NAMALWA (cell line): ENCODE measurements at regions not wholly inside any gene's neighbourhood (a gene's known extent, or its start where the extent isn't known, plus 50 kb on each side); places are given as distances from the start of the nearest gene placed in this dataset.

Source experiments
- DNase-seq: peaks from one replicate; pipeline ENCODE4 v3.0.0-alpha.2; 2015; ENCODE audit warnings: low spot score

GRCh38 chr11:71075871-71076420 is 176.4 kb downstream of the SHANK2 start:
- DNase-seq, result no peak

GRCh38 chr11:71075116-71075720 is 177.2 kb downstream of the SHANK2 start:
- no peak for DNase-seq

- DNase-seq, result no peak
These were observed 180.5 kb downstream of the SHANK2 start for GRCh38 chr11:71071736-71072509.

- no peak for DNase-seq
These were observed 181.6 kb downstream of the SHANK2 start for GRCh38 chr11:71070490-71071453.

GRCh38 chr11:71068963-71069362 is 183.4 kb downstream of the SHANK2 start:
- no peak for DNase-seq

GRCh38 chr11:71067753-71068152 is 184.6 kb downstream of the SHANK2 start:
- no peak for DNase-seq

GRCh38 chr11:71066311-71066710 is 186.1 kb downstream of the SHANK2 start:
- no peak for DNase-seq

GRCh38 chr11:71065841-71066240 is 186.5 kb downstream of the SHANK2 start:
- DNase-seq, result no peak

- no peak for DNase-seq
These were observed 187.5 kb downstream of the SHANK2 start for GRCh38 chr11:71064702-71065515.

- DNase-seq, result no peak
These were observed 188.2 kb downstream of the SHANK2 start for GRCh38 chr11:71064183-71064582.

- DNase-seq, result no peak
These were observed 189.2 kb downstream of the SHANK2 start for GRCh38 chr11:71063129-71063528.

- no peak for DNase-seq
These were observed 190.2 kb downstream of the SHANK2 start for GRCh38 chr11:71062199-71062598.

- DNase-seq, result no peak
These were observed 192.0 kb downstream of the SHANK2 start for GRCh38 chr11:71060391-71060791.

GRCh38 chr11:71059662-71060061 is 192.7 kb downstream of the SHANK2 start:
- DNase-seq, result no peak

GRCh38 chr11:71055925-71056324 is 196.5 kb downstream of the SHANK2 start:
- no peak for DNase-seq
